LNCAP (cell line): ENCODE measurements at regions not wholly inside any gene's neighbourhood (a gene's known extent, or its start where the extent isn't known, plus 50 kb on each side); places are given as distances from the start of the nearest gene placed in this dataset.
A peak's percentile ranks its signal among the peaks of the same experiment; 100 is the strongest.

Experiments used
- TF ChIP-seq, protein P1 (sequence below): fragments of 450-650 bp; IDR thresholded peaks from 2 replicates; pipeline ENCODE4 v1.5.1; 2017; ENCODE audit warnings: mild to moderate bottlenecking

DNA sequence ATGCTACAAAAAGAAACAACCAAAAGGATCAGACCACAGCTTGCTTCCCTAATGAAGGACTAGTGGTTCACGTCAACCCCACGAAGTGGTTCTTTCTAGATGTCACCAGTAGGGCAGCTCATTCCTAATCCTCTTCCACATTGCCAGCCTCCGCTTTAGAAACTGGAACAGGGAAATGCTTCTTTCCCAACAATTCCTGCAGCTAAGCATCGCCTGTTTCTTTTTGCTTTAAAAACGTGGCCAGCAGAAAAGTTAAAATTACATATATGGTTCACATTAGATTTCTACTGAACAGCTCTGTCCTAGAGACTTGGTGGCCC, 100.2 kb downstream of the MTX3 start:
- TF ChIP-seq, protein P1, sequence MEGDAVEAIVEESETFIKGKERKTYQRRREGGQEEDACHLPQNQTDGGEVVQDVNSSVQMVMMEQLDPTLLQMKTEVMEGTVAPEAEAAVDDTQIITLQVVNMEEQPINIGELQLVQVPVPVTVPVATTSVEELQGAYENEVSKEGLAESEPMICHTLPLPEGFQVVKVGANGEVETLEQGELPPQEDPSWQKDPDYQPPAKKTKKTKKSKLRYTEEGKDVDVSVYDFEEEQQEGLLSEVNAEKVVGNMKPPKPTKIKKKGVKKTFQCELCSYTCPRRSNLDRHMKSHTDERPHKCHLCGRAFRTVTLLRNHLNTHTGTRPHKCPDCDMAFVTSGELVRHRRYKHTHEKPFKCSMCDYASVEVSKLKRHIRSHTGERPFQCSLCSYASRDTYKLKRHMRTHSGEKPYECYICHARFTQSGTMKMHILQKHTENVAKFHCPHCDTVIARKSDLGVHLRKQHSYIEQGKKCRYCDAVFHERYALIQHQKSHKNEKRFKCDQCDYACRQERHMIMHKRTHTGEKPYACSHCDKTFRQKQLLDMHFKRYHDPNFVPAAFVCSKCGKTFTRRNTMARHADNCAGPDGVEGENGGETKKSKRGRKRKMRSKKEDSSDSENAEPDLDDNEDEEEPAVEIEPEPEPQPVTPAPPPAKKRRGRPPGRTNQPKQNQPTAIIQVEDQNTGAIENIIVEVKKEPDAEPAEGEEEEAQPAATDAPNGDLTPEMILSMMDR = no peak

DNA sequence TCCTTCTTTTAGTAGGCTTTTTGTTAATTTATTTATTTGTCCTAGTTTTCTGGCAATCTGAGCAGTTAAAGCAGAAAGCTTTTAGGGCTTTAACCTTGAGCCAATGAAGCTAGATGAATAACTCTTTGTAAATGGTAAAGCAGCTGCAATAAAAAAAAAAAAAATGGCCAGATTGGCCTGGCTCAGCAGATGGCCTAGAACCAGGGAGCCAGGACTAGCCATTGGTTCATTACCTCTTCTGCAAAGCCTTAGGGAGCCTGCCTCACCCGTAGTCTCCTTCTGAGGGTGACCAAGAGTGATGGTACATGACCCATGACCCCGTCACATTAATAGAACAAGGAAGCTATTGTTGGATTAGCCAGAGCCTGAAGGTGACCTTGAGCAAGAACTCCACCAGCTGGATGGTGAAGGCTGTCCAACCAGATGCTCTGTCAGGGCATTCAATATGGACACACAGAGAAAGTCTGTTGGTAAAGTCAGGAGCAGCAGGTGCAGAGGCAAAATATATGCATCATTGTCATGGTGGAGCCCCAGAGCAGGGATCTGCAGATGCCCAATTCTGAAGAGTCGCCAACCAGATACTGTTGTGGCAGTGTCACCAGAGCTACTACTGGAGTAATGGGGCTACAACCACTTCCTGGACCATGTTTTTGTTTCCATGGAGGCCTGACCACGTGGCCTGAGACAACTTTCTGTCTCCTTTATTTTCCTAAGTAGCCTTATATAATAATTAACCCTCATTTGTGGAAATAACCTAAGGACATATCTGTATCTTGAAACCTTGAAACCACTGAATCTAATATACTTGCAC, 100.7 kb downstream of the MTX3 start:
- TF ChIP-seq, protein P1 = no peak

DNA sequence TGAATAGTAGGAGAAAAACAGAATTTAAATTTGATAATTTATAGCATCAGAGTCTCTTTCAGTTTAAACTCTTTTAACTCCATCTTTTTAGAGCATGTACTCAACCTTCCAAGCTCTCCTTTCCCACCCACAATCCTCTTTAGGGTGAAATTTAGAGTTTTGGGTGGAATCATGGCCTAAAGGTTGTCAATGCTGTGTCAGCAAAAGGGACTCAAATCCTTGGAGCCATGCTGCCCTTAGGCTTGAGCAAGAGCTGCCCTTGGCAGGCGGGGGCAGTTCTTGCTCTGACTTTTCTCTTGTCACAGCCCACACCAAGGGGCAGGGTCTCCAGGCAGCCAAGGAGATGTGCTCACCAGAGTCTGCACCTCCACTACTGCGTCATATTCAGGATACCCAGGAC, 102.4 kb downstream of the MTX3 start:
- TF ChIP-seq, protein P1 = no peak

DNA sequence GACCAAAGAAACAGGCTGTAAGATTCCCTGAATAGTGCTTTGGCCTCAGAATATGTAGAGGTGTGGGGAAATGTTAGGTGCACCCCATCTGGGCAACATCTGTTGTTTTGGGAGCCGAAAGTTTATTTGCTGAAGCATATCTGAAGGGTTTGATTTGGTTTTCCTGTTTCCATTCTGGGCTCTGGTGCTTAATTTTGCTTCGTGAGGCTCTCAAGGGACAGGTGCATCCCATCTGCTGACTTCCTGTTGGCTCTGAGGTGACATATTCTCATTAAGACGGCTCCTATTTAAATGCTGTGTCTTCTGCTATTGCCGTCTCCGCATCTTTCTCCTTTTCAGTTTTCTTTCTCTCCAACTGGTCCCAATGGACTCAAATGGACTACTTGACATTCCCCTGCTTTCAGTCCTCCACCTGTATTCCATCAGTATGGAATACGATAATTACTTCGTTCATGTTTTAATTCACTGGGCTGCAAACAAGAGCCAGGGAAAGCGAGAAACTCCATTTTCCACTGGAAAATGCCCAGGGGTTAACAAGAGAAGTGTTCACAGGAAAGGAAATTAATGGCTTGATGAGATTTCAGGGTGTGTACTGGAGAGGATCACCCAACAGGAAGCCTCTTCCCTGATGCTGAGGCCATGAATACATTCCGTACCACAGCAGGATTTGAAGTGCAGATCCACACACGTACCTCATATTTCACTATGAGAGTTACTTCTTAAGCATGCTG, 104.0 kb downstream of the MTX3 start:
- TF ChIP-seq, protein P1 = no peak

DNA sequence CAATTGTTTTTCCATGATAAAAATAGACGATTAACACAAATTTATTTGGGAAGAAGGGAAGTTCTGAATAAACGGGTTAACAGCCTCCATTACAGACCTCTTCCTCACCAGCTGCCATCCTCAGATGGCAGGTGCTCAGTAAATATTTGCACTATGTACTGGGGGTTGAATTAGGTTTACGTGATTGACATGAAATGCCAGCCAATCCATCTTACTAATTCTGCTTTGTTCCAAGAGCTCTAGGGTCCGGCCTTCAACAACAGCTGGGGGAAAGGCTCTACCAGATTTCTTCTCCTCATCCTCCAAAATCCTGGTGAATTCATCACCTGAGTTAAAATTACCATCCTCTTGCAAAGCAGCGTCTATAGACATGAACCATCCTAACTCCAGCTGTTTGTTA, 104.6 kb downstream of the MTX3 start:
- TF ChIP-seq, protein P1 = no peak

DNA sequence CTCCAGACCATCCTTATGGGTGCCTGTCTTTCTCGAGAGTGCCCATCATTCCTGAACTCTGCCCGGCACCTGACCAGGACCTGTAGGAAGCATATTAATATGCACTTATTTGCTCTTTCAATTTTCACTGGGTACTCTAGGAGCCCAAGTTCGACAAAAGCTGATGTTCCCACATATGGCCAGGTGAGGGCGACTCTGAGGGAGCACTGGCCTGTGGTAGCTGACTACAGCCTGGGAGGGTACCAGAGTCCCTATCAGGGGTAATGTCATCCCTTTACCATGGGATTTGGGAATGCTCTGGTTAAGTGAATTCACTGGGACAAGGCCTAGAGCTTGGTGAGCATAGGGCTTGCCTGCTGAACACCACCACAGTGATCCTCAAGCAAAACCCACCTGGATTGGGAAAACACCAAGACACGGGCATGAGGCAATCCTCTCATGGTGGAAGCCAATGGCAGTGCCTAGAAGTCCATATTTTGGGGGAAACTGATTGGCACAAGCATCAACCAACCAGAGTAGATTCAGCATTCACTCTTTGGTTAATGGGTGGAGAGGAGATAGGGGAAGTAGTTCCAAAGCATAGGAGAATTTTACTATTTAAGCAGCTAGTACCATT, 112.2 kb downstream of the MTX3 start:
- TF ChIP-seq, protein P1 = peak; percentile 60

DNA sequence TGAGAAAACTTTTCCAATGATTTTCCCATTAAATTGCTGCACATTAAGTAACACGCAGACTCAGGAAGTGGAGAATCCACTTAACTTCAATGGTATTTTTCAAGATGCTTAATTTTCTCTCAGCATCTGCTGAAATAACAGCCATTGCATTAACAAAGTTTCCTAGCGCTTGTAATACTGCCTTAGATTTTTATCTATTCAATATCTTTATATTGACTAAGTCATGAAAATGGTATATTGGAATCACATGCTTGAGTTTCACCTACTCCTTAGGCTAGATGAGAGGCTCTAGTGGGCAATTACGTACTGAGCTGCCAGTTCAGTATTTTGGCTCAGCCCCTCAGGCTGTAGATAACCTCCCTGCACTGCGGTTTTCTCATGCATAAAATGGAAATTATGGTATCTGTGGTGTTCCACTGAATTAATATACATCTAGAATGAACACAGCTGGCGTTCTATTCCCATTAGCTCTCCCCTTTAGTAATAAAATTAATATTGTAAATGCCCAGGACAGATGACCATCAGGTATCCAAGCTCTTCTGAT, 112.9 kb downstream of the MTX3 start:
- TF ChIP-seq, protein P1 = no peak
